Stimulated activated CD4-positive, alpha-beta T cell treated with anti-CD3 and anti-CD28 coated beads, TNF-alpha, amount 100 ng/mL, for 24 hours (primary cell): ENCODE measurements at regions not wholly inside any gene's neighbourhood (a gene's known extent, or its start where the extent isn't known, plus 50 kb on each side); places are given as distances from the start of the nearest gene placed in this dataset.
"Not testable (repeated sequence)": the region's sequence is repeated elsewhere in the genome, so short reads cannot be mapped to it uniquely, and the experiment has no call there.

ENCODE experiments used
- DNase-seq, 3 experiments: peaks; one replicate each; pipeline ENCODE4 v3.0.0-alpha.2; 2020; ENCODE audit warnings: low read depth in 3 of 3

DNA sequence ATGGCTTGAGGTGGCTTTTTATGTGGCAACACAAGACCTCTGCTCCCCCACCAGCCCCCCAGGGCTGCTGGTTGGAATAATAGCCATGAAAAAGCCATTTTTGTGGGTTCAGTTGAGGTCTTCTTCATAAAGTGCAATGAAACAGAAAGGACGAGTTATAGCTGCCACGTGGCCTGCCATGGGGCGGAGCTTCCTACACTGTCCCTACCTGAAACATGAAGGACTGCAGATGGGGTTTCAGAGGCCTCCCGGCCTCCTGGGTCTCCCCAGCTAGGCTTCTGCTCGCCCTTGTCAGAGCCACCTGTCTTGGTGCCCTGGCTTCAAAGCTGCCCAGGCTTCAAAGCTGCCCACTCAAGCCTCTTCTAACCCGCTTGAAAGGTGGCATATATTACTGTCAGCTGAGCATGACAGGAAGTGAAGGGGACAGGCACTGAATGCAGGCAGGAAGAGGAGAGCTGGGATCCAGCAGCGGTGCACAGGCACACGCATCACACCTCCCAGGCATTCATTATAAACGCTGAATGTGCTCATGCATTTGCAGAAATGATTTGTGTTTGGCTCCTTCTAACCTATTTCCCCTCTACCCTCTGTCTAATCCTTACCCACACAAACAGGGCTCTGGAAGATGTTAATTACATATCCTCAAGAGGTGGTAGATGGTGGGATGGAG lies 245.9 kb upstream of the PODXL start:
- no peak for DNase-seq

DNA sequence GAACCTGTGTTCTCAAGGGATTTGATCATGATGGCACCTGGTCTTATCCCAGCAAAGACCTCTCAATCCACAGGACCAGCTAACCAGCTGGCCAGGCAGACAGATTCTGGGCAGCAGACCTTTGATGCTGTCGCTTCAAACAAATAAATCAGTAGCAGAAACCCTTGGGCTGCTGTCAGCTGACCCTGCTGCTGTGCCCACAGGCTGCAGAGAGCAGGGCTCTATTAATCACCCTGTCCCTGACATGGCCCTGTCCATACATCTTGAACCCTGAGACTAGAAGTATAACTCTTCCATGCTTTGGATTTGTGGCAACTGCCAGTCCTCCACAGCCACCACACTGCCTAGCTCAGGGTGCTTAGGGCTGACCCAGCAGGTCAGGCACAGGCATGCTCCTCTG lies 244.1 kb upstream of the PODXL start:
- DNase-seq: no peak

DNA sequence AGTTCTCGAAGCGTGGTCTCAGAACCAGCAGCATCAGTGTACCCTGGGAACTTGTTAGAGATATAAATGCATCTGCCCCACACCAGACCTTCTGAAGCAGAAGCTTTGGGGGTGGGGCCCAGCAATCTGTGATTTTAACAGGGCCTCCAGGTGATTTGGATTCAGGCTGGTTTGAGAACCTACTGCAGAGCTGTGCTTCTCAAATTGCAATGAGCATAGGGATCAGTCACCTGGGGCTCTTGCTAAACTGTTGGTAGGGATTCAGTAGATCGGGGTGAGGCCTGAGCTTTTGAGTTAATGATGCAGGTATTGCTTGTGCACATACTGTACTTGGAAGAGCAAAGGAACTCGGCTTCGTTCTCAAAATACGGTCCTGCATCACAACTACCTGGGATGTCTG lies 243.6 kb upstream of the PODXL start:
- no peak for DNase-seq

DNA sequence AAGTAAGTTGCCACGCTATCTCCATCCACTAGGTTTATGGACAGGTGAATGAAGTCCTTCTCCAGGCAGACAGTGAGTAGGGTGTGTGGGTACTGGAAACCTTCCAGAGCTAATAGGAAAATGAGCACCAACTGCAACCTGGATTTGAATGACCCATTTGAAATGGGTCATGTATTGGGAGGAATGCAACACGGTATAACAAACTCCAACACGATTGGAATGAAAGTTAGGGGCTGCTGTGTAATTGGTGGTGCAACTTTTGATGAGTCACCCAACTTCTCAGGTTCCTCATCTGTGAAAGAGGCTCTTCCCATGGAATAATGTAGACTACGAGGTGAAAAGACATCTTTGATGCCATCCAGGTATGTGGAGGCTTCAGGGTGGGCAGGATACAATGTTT lies 241.4 kb upstream of the PODXL start:
- no peak for DNase-seq

DNA sequence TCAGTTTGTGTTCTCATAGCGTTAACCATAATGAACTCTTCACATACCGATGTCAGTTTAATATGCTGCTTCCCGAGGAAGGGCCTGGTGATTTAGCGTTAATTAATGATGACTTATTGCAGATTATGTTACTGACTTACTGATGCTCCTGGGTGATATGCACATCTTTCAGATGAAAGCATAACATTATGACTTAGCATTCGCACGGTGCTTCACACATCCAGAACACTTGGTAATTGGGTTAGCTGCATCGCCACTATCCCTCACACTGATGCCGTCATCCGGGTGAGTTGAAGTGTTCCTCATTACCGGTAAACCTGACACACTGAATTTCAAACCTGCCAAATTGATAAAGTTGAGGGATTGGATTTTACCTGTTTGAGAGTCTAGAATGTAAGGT lies 239.0 kb upstream of the PODXL start:
- no peak for DNase-seq

DNA sequence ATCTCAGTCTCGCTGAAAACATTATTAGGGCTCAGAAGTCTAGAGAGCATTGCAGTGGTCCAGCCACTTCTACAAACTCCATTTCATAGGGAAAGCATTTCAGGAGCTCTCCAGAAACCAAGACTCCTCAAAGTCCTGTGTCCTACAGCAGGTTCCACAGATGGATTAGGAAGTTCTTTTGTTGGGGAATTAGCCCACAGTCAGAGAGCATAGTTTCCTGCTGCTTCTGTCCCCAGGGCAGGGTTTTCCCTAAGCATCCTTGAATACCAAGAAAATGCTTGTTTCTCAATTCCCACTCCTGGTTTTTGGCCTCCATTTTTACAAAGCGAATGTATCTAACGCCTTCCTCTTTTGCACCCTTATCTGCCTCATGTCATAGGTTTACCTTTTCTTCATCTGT lies 235.9 kb upstream of the PODXL start:
- DNase-seq: no peak

DNA sequence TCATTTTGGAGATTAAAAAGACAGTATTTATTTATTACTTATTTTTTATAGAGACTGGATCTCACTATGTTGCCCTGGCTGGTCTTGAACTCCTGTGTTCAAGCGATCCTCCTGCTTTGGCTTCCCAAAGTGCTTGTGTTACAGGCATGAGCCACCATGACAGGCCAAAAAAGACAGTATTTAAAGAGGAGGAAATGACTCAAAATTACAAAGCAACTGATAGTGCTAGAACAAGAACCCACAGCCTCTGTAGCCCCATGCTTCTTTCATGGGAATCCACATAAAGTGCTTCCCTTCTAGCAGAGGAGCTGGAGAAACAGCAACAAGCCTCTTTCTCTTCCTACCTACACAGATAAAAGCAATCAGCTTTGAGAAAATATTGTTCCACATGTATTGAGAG lies 230.7 kb upstream of the PODXL start:
- DNase-seq: no peak

DNA sequence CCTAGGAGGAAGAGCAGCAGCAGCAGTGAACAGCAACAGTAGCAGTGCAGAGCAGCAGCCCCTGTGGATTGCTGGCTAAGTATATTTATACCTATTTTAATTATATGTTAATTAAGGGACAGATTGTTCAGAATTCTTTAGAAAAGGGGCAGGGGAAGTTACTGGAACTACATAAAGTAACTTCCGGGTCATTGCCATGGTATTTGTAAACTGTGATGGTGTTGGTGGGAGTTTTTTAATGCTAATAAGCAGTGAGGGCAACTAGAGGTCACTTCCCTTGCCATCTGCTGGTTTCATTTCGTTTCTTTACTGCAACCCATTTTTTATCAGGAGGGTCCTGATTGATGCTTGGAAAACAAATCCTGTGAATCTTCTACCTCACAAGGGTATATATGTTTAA lies 229.8 kb upstream of the PODXL start:
- DNase-seq: no peak

DNA sequence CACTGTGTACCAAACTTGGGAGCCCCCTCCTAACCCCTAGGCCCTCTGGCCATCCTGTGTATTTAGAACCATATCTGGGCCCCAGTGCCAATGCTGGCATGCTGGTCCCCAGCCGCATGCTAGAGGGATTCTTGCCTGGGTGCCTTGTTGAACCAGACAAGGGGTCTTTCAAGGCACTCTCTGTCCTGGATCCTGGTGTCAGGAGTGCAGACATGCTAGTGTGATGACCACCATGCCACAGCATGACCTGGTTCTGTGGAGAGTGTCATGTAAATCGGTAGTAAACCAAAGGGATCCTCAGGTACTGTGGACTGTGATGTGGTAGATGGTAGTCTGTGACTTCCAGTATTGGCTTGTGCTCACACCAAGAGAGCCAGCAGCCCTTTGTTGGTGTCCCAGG lies 222.2 kb upstream of the PODXL start:
- DNase-seq: no peak

DNA sequence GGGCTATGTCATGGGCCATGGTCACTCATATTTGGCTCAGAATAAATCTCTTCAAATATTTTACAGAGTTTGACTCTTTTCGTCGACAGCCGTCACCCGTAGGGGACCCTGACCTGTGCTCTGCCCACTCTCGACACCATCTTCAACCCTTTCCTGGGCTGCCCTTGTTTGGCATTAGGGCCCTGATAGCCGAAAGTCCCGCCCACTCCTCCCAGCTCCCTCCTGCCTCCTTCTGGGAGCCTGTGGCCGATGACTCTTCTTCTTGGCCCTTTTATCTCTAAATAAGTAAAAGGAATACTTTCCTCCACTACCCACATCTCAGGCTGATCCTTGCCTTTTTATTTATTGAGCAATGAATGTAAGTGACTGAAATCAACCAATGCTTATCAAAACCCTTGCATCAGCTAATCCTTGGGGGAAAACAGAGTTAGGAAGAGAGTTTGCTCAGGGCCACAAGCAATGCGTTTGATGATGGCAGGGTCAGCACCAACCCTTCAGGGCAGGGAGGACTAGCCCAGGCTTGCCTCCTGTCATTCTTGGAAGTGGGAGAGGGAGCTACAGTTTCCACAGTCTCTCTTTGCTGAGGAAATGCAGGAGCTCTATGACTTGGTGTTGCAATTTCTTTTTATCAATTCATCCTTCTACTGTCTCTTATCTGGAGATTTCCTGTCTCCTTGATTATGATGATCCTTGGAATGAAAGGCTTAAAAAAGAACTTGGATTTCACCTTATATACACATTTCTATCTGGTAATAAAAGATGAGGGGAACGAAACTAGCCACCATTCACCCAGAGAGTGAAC lies 218.2 kb upstream of the PODXL start:
- DNase-seq: no peak

DNA sequence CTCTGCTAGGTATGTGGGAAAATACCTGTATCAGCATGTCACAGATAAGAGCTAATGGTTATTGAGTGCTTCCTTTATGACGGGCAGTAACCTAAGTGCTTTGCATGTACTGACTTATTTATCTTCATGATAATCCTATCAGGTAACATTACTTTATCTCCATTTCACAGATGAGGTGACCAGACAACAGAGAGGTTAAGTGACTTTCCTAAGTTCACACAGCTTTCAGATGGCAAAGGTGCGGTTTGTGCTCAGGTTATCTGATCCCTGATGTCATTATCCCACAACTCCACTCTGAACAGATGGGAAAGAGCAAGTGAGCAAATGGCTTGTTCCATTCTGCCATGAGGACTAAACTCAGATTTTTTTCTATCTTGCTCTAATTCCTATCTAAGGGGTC lies 217.0 kb upstream of the PODXL start:
- DNase-seq: no peak

DNA sequence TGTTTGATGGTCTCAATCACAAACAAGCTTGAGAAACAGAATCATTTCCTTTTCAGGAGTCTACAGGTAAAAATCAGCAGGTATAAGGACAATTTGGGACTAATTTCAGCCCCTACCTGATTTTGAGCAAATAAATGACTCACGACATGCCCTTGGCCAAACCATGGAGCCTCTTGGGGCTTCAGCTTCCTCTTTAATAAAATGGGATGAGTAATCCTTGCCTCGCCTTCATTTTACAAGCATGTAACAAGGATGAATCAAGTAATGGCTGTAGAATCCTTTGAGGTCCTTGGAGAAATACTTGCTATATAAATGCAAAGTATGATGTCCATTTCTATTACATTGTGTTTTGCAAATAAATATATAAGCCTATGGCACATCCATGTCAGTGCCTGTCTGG lies 212.8 kb upstream of the PODXL start:
- no peak for DNase-seq

DNA sequence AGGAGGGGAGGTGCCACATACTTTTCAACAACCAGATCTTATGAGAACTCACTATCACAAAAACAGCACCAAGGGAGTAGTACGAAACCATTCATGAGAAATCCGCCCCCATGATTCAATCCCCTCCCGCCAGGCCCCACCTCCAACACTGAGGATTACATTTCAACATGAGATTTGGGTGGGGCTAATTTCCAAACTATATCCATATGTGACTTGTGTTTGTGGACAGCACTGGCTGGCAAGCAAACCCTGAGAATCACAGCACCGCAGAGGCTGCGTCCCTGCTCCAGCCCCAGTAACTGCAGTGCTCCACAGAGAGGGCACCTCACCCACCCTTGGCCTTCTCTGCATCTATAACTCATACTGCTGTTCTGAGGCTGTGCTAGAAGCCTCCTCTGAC lies 211.2 kb upstream of the PODXL start:
- no peak for DNase-seq

DNA sequence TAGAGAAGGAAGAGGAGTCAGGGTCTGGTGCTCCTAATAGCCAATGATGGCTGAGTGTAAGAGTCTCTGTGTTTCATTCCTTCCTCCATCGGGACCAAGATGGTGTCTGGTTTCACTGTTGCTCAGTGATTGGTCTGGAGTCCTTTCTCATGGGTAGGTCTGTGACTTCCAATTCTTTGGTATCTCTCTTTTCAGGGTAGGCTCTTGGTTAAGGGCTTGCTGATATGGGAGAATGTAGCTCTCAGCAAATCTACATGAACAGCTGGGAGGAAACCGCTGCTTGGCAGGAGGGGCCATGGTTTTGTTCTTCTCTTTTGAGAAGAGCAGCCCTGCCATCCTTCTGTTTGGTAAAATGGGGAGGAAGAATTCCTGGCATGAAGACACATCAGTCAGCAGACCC lies 209.1 kb upstream of the PODXL start:
- DNase-seq: no peak

DNA sequence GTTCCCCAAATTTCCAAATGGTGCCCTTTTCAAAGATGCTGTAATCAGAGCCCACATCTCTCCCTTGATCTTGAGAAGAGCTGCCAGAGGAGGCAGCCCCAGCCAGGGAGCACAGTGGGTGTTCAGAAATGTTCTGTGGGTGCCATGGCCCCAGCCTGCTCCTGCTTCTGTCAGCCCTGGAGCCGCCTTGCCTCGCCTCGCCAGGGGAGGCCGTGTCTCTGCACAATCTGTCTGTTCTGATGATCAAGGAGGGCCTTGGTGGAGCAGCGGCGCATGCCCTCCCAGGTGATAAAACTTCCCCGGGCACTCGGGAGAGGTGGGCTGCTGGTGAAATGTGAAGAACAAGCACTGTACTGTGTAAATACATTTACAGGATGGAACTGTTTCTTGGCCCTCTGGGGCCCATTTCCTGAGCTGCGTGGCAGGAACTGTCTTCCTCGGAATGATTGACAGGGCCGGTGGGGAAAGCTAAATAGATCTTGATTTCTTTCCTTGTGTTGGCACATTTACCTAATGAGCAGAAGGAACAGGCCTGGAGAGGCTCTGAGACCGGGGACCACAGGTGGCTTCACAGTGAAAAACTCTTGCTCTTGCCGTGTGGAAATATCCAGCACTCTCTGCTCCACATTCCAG lies 207.8 kb upstream of the PODXL start:
- DNase-seq: no peak

DNA sequence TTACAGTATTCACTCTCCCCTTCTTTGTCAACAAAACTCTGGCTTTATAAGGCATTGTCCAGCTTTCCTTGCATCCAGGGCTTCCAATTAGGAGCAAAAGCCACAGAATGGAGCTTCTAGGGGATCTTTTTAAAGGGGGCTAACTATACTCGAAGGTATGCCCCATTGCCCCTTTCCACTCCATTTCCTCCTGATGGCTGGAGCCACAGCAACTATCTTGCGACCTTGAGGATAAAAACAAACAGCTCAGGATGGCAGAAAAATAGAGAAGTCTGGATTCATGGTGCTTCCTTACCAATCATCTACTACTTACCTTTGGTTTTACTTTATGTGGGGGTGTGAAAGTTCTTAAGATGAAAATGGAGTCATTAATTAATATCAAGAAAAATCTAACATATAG lies 206.3 kb upstream of the PODXL start:
- no peak for DNase-seq

DNA sequence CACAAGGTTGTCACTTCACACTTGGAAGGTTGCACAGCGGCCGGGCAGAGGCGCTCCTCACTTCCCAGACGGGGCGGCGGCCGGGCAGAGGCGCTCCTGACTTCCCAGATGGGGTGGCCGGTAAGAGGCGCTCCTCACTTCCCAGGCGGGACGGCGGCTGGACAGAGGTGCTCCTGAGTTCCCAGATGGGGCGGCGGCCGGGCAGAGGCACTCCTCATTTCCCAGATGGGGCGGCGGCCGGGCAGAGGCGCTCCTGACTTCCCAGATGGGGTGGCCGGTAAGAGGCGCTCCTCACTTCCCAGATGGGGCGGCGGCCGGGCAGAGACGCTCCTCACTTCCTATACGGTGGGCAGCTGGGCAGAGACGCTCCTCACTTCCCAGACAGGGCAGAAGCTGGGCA lies 199.4 kb upstream of the PODXL start:
- DNase-seq: not testable (repeated sequence)

DNA sequence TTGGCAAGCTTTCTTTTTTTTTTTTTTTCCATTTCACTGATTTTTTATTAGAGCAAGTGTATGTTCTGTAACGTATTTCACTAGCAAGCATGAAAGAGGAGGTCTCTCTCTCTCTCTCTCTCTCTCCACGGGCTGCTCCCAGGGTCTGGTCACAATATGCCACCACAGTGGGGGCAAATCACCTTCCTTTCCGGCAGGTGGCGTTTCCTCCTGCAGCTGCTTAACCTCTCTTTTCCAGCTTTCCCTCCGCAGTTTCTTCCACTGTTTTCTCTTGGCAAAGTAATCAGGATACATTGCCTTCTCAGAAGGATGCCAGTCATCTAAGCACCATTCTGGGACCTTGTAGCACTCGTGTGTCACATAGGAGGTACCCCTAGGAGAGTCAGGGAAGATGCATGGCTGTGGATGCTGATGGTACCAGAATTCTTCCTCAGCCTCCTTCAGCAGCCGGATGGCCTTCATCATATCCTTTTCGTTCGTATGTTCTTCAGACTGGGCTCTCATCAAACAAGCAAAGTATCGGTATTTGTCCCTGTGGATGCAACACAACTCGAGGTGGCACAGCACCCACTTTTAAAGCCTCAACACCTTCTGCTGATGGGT lies 197.3 kb upstream of the PODXL start:
- peak in 1 of 3 experiments; percentile 1 for DNase-seq

DNA sequence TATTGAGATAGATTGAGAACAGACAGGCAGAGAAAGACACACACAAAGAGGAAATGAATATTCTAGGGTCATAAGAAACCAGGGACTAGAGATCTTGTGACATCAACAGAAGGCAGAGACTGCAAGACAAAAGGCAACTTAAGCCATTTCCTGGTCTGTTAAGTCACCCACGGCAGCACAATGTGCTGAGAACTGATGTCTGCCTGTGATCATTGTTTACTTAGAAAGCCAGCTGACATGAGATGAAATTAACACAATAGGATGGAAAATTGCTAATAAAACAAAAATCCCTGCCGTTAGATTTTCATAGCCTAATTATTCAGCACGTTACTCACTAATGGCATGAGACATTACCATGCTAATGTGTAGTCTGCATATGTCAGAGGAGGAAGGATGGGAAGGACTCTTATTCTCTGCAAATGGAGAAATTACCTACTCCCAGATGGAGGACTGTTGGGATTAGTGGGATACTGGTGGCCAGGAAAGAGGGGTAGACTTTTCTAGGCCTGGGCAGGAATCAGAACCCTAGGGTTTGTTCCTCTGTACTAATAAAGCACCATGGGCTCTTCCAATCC lies 191.3 kb upstream of the PODXL start:
- no peak for DNase-seq

DNA sequence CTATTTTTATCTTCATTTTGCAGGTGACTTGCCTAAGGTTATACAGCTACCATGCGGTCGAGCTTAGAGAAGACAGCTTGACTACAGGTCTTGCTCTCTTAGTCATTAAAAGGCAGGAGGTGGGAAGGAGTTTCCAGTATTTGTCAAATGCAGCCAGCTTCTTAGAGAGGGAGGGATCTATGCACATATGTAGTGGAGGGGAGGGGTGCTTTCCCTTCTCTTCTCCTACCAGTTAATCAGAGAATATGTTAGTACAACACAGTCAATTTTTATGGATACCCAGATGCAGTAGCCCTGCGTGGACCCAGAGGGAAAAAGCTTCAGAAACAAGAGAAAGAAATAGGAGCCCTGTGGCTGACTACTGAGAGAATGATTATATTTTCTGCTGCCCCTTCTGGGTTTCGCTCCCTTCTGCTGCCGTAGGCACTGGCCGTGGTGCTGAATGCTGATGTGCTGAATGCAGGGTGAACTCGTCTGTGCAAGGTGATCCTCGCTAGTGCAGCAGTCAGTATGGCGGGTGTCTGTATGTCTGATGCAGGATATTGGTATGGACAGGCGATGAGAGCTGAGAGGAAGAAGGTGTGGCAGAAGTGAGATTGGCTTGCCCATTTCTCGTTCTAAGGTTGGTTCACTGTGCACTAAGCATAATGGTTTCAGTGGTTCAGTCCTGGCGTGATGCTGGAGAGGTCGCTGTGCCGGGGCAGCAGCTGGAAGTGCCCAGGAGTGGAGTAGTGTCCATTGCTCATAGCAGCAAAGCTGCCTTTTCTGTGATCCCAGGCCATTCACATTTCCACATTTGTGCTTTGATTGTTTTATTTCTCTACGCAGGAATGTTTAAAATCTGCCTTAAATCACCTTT lies 189.2 kb upstream of the PODXL start:
- no peak for DNase-seq

DNA sequence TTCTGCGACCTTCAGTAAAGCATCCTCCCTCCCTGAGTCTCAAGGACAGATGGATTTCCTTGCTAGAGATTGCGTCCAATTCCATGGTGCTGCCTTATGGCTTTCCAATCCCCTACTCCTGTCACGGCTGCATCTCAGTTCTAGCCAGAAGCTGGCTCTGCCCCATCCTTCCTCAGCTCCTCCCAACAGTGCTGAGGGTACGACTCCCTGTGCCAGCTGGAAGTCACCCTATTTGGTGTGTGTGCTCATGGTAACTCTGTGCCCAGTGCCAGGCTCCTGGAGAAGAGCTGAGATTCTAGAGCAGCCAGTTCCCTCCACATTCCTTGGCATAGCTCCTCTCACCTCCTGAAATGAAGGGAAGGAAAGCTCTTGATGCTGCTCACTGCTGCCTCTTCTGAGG lies 185.0 kb upstream of the PODXL start:
- DNase-seq: no peak
